Lower lobe of right lung (tissue), 2 donors: ENCODE measurements at regions not wholly inside any gene's neighbourhood (a gene's known extent, or its start where the extent isn't known, plus 50 kb on each side); places are given as distances from the start of the nearest gene placed in this dataset.

Experiments used
- ATAC-seq, 2 donors: fragments of 200-7000 bp; cut with Tn5 transposase; one replicate each; pipeline ENCODE4 v1.9.1; 2020 to 2022; ENCODE audit warnings: mild to moderate bottlenecking in 2 of 2, moderate library complexity in 2 of 2
- DNase-seq: peaks from one replicate; pipeline ENCODE4 v3.0.0-alpha.2; 2020
- H3K27ac ChIP-seq: fragments of 200-600 bp; one replicate; pipeline ENCODE4 v1.8.0; 2022
- H3K27me3 ChIP-seq: fragments of 200-600 bp; one replicate; pipeline ENCODE4 v1.8.0; 2022; ENCODE audit warnings: low read depth
- H3K36me3 ChIP-seq: fragments of 200-600 bp; one replicate; pipeline ENCODE4 v1.8.0; 2022; ENCODE audit warnings: mild to moderate bottlenecking
- H3K4me1 ChIP-seq: fragments of 200-600 bp; one replicate; pipeline ENCODE4 v1.8.0; 2022
- H3K4me3 ChIP-seq: fragments of 200-600 bp; one replicate; pipeline ENCODE4 v1.8.0; 2022; ENCODE audit warnings: mild to moderate bottlenecking
- H3K9me3 ChIP-seq: fragments of 200-600 bp; one replicate; pipeline ENCODE4 v1.8.0; 2022
- CTCF ChIP-seq: fragments of 200-600 bp; IDR thresholded peaks from one replicate; pipeline ENCODE4 v1.8.0; 2022; ENCODE audit warnings: antibody characterized with exemption, mild to moderate bottlenecking
- intact Hi-C: fragments of 100-400 bp; cut with DNase I; formaldehyde crosslinking; loops from one replicate; pipeline ENCODE4 v1.11.0; 2022
- donor health status: DM: no; HTN: yes; CAD: no; lungs with severe emphysema.

- no peak for TF ChIP-seq CTCF
- Histone ChIP-seq H3K27ac (no peak overlapping the region), H3K27me3 (no peaks in the 10 kb centered on the region), H3K4me3 (no peak overlapping the region), H3K9me3 (no peaks in the 10 kb centered on the region), H3K4me1 (no peaks in the 10 kb centered on the region), H3K36me3 (no peaks in the 10 kb centered on the region)
- intact Hi-C loops: no loop called here
- ATAC-seq (no peak), DNase-seq (no peak)
These were observed 73.4 kb upstream of the GAREM1 start for GRCh38 chr18:32544088-32544487.

- ATAC-seq (no peak), DNase-seq (no peak)
- no peaks in the 10 kb centered on the region for H3K4me1 ChIP-seq
- H3K9me3 ChIP-seq: no peaks in the 10 kb centered on the region
- no peaks in the 10 kb centered on the region for H3K36me3 ChIP-seq
- H3K27me3 ChIP-seq: no peaks in the 10 kb centered on the region
- no peak overlapping the region for H3K4me3 ChIP-seq
- no peak overlapping the region for H3K27ac ChIP-seq
- TF ChIP-seq CTCF: no peak
- intact Hi-C loops: no loop called here
These were observed 71.6 kb upstream of the GAREM1 start for GRCh38 chr18:32542221-32542798.

- Histone ChIP-seq H3K27ac (no peak overlapping the region), H3K4me1 (no peaks in the 10 kb centered on the region), H3K4me3 (no peak overlapping the region), H3K27me3 (no peaks in the 10 kb centered on the region), H3K36me3 (no peaks in the 10 kb centered on the region), H3K9me3 (no peaks in the 10 kb centered on the region)
- DNase-seq (no peak), ATAC-seq (no peak)
- intact Hi-C loops: no loop called here
- TF ChIP-seq CTCF: no peak
These were observed 60.4 kb upstream of the GAREM1 start for GRCh38 chr18:32530947-32531651.

GRCh38 chr18:32529722-32530420, 59.2 kb upstream of the GAREM1 start:
- DNase-seq (no peak), ATAC-seq (no peak)
- Histone ChIP-seq H3K36me3 (no peaks in the 10 kb centered on the region), H3K9me3 (no peaks in the 10 kb centered on the region), H3K27me3 (no peaks in the 10 kb centered on the region), H3K4me3 (no peak overlapping the region), H3K4me1 (no peaks in the 10 kb centered on the region), H3K27ac (no peak overlapping the region)
- TF ChIP-seq CTCF: no peak
- intact Hi-C loops: no loop called here

- Histone ChIP-seq H3K36me3 (no peaks in the 10 kb centered on the region), H3K4me3 (no peak overlapping the region), H3K27ac (no peak overlapping the region), H3K9me3 (no peaks in the 10 kb centered on the region), H3K27me3 (no peaks in the 10 kb centered on the region), H3K4me1 (no peaks in the 10 kb centered on the region)
- intact Hi-C loops: no loop called here
- no peak for TF ChIP-seq CTCF
- DNase-seq: no peak
- ATAC-seq: no peak
These were observed 50.1 kb upstream of the GAREM1 start for GRCh38 chr18:32520771-32521170.
